ENCODE measurements at regions not wholly inside any gene's neighbourhood (a gene's known extent, or its start where the extent isn't known, plus 50 kb on each side); places are given as distances from the start of the nearest gene placed in this dataset.

DNA sequence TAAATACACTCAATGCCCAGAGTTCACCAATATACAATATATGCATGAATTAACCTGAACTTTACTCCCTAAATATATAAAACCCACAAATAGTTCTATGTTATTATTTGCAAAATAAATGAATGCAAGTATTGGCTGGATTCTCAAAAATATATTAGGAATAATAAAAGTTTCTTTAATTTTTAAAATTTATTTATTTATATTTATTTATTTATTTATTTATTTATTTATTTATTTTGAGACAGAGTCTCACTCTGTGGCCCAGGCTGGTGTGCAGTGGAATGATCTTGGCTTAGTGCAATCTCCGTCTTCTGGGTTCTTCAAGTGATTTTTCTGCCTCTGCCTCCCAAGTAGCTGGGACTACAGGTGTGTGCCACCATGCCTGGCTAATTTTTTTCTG, 88.7 kb upstream of the TMEFF2 start:
- TF ChIP-seq POLR2AphosphoS5 (IDR thresholded peaks at IDR 0.05; ENCODE audit: low read depth, low read length), result no peak
- no peak for TF ChIP-seq POLR2A (IDR thresholded peaks at IDR 0.05; ENCODE audit: low read depth, low read length)
- TF ChIP-seq TAF1 (IDR thresholded peaks at IDR 0.05; ENCODE audit: borderline replicate concordance, low read depth, low read length), result no peak

Data from GM12892 (cell line).